ENCODE measurements at regions not wholly inside any gene's neighbourhood (a gene's known extent, or its start where the extent isn't known, plus 50 kb on each side); places are given as distances from the start of the nearest gene placed in this dataset.

GRCh38 chr2:128388499-128388941 is 69.9 kb upstream of the HS6ST1 start:
- TF ChIP-seq, protein P1, sequence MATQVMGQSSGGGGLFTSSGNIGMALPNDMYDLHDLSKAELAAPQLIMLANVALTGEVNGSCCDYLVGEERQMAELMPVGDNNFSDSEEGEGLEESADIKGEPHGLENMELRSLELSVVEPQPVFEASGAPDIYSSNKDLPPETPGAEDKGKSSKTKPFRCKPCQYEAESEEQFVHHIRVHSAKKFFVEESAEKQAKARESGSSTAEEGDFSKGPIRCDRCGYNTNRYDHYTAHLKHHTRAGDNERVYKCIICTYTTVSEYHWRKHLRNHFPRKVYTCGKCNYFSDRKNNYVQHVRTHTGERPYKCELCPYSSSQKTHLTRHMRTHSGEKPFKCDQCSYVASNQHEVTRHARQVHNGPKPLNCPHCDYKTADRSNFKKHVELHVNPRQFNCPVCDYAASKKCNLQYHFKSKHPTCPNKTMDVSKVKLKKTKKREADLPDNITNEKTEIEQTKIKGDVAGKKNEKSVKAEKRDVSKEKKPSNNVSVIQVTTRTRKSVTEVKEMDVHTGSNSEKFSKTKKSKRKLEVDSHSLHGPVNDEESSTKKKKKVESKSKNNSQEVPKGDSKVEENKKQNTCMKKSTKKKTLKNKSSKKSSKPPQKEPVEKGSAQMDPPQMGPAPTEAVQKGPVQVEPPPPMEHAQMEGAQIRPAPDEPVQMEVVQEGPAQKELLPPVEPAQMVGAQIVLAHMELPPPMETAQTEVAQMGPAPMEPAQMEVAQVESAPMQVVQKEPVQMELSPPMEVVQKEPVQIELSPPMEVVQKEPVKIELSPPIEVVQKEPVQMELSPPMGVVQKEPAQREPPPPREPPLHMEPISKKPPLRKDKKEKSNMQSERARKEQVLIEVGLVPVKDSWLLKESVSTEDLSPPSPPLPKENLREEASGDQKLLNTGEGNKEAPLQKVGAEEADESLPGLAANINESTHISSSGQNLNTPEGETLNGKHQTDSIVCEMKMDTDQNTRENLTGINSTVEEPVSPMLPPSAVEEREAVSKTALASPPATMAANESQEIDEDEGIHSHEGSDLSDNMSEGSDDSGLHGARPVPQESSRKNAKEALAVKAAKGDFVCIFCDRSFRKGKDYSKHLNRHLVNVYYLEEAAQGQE (IDR thresholded peaks at IDR 0.05; ENCODE audit: low read depth, low read length), result no peak
- TF ChIP-seq RAD21 (IDR thresholded peaks at IDR 0.05; ENCODE audit: low read length), result no peak
- TF ChIP-seq CTCF (IDR thresholded peaks at IDR 0.05), result no peak
- no peak for TF ChIP-seq EZH2phosphoT487 (IDR thresholded peaks at IDR 0.05; ENCODE audit: borderline replicate concordance, low read depth)
- TF ChIP-seq, protein P2, sequence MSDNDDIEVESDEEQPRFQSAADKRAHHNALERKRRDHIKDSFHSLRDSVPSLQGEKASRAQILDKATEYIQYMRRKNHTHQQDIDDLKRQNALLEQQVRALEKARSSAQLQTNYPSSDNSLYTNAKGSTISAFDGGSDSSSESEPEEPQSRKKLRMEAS (IDR thresholded peaks at IDR 0.05; ENCODE audit: low read depth), result no peak
- TF ChIP-seq POLR2AphosphoS5 (IDR thresholded peaks at IDR 0.05; ENCODE audit: low read depth, low read length), result no peak
- TF ChIP-seq USF2 (IDR thresholded peaks at IDR 0.05; ENCODE audit: borderline replicate concordance, low read depth, low read length), result no peak
- TF ChIP-seq NFIC (IDR thresholded peaks at IDR 0.05; ENCODE audit: borderline replicate concordance), result no peak

All from SK-N-SH (cell line).